Pancreas (tissue), 10 donors: ENCODE measurements at regions not wholly inside any gene's neighbourhood (a gene's known extent, or its start where the extent isn't known, plus 50 kb on each side); places are given as distances from the start of the nearest gene placed in this dataset.

ENCODE experiments used
- ATAC-seq, 4 donors: fragments of 200-7000 bp; cut with Tn5 transposase; one replicate each; pipeline versions ENCODE4 v1.8.0 to v1.9.1; 2020; ENCODE audit warnings: mild to moderate bottlenecking in 4 of 4, moderate library complexity in 4 of 4
- DNase-seq, 6 donors: peaks; one replicate each; pipeline ENCODE4 v3.0.0-alpha.2; 2020
- FAIRE-seq: peaks from 2 replicates; lab custom pipeline; 2012; peaks lifted over from hg19 to GRCh38; lab: Jason Lieb, UNC
- H3K27ac ChIP-seq, 4 donors: fragments of 200-600 bp; sonication (generic); 1 replicate in 3 of 4; 2 replicates in 1 of 4; pipeline versions ENCODE4 v1.5.0 to v1.8.0; 2020
- H3K27me3 ChIP-seq, 4 donors: fragments of 200-600 bp; one replicate each; pipeline ENCODE4 v1.8.0; 2021
- H3K36me3 ChIP-seq, 3 donors: fragments of 200-600 bp; sonication (generic) in 1 of 3; one replicate each; pipeline versions ENCODE4 v1.5.0 to v1.8.0; 2020 to 2021
- H3K4me1 ChIP-seq, 3 donors: fragments of 200-600 bp; one replicate each; pipeline ENCODE4 v1.8.0; 2021
- H3K4me3 ChIP-seq, 4 donors: fragments of 200-600 bp; sonication (generic) in 2 of 4; one replicate each; pipeline versions ENCODE4 v1.5.0 to v1.8.0; 2020 to 2021
- H3K9me3 ChIP-seq, 4 donors: fragments of 200-600 bp; one replicate each; pipeline ENCODE4 v1.8.0; 2021
- WGBS, 2 donors: extraction: QIAGEN DNeasy Blood & Tissue Kit; methylation state at CpG; one replicate each; pipeline ENCODE4 v1.1.7; 2013; 5-methylcytosine and 5-hydroxymethylcytosine counted together
- intact Hi-C, 3 donors: fragments of 100-400 bp; cut with DNase I; formaldehyde crosslinking; loops; one replicate each; pipeline versions ENCODE4 v1.11.1 to v1.14.2; 2022
- TF ChIP-seq, protein P1 (sequence below), 4 donors: fragments of 200-600 bp; sonication (generic) in 3 of 4; IDR thresholded peaks; one replicate each; pipeline versions ENCODE4 v1.5.0 to v1.8.0; 2021; ENCODE audit warnings: antibody characterized with exemption in 4 of 4
- donor health status: healthy with polysubstance abuse.
- donor health status: DM: no; HTN: no; CAD: no; lungs with moderate emphysema.
- donor health status: DM: no; HTN: no; CAD: no.
- donor health status: control.
- donor health status: control.
- donor health status: Bipolar disorder and iron deficiency.
- donor health status: DM: yes; HTN: yes; CAD: no.
- donor health status: DM: no; HTN: no; CAD: no.
- donor health status: DM: no; HTN: no; CAD: no.
- donor health status: DM: yes; HTN: yes; CAD: no.

DNA sequence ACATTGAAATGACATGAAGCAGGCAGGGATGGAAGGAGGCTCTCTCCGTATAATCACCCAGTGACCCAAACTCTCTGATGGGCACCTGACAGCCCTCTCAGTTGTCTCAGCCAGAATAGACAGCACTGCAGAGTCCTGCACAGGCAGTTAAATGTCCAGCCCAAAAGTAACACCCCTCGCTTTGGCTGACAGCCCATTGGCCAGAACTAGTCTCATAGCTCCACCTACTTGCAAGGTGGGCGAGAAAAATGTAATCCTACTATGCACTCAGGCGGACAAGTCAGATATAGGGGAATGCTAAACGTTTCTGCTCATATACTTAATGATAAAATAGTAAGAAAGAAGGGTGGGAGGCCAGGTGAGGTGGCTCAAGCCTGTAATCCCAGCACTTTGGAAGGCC, 393.5 kb upstream of the JARID2 start:
- Histone ChIP-seq H3K4me3 (no peak overlapping the region), H3K4me1 (no peaks in the 10 kb centered on the region), H3K27ac (no peak overlapping the region), H3K36me3 (no peaks in the 10 kb centered on the region), H3K27me3 (no peaks in the 10 kb centered on the region), H3K9me3 (no peaks in the 10 kb centered on the region)
- 62 to 85% methylated on average over 5 of the region's 5 CpGs for WGBS, 2 donors
- intact Hi-C loops = no loop called here
- no peak for FAIRE-seq
- no peak for ATAC-seq
- DNase-seq = no peak
- TF ChIP-seq, protein P1, sequence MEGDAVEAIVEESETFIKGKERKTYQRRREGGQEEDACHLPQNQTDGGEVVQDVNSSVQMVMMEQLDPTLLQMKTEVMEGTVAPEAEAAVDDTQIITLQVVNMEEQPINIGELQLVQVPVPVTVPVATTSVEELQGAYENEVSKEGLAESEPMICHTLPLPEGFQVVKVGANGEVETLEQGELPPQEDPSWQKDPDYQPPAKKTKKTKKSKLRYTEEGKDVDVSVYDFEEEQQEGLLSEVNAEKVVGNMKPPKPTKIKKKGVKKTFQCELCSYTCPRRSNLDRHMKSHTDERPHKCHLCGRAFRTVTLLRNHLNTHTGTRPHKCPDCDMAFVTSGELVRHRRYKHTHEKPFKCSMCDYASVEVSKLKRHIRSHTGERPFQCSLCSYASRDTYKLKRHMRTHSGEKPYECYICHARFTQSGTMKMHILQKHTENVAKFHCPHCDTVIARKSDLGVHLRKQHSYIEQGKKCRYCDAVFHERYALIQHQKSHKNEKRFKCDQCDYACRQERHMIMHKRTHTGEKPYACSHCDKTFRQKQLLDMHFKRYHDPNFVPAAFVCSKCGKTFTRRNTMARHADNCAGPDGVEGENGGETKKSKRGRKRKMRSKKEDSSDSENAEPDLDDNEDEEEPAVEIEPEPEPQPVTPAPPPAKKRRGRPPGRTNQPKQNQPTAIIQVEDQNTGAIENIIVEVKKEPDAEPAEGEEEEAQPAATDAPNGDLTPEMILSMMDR (IDR thresholded peaks at IDR 0.05) = no peak

DNA sequence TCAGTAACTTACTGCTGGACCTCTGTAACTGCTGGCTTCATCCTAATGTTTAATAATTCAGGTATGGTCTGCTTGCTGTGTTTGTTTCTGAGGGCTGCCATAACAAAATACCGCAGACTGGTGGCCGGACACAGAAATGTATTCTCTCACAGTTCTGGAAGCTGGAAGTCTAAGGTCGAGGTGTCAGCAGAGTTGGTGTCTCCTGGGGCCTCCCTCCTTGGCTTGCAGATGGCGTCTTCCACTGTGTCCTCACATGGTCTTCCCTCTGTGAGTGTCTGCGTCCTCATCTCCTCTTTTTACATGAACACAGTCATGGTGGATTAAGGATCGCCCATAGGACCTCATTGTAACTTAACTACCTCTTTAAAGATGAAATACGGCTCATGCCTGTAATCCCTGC, 389.7 kb upstream of the JARID2 start:
- no peak for FAIRE-seq
- DNase-seq = no peak
- WGBS, 2 donors = 79 to 89% methylated on average over 7 of the region's 7 CpGs
- Histone ChIP-seq H3K4me1 (no peaks in the 10 kb centered on the region), H3K9me3 (no peaks in the 10 kb centered on the region), H3K4me3 (no peak overlapping the region), H3K27ac (no peak overlapping the region), H3K27me3 (no peaks in the 10 kb centered on the region), H3K36me3 (no peaks in the 10 kb centered on the region)
- TF ChIP-seq, protein P1 (IDR thresholded peaks at IDR 0.05) = no peak
- no peak for ATAC-seq
- intact Hi-C loops = no loop called here

DNA sequence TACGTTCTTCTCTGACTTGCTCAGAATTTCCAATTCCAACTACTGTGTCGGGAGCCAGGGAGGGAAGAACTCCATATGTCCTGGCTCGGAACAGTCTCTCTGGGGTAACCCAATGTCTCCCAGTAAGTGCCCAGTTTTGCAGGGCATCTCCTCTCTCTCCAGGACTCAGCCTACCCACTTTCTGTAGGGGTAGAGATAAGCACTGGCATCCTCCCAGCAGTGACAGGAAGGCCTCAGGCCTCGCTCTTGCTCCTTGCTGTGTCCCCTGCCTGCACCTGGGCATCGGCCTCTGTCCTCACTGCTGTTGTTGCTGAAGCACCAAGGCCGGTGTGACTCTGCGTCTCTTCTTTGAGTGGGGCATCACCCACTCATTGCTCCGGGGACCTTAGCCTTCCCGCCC, 388.9 kb upstream of the JARID2 start:
- 86 to 88% methylated on average over 9 of the region's 9 CpGs for WGBS, 2 donors
- FAIRE-seq = no peak
- no peaks in the 10 kb centered on the region for H3K9me3 ChIP-seq
- no peak for ATAC-seq
- no peaks in the 10 kb centered on the region for H3K36me3 ChIP-seq
- TF ChIP-seq, protein P1 (IDR thresholded peaks at IDR 0.05) = no peak
- DNase-seq = peak in 1 of 6 donors; percentile 33
- intact Hi-C loops = no loop called here
- H3K27me3 ChIP-seq = no peaks in the 10 kb centered on the region
- H3K4me1 ChIP-seq = no peaks in the 10 kb centered on the region
- H3K4me3 ChIP-seq = no peak overlapping the region
- H3K27ac ChIP-seq = no peak overlapping the region

DNA sequence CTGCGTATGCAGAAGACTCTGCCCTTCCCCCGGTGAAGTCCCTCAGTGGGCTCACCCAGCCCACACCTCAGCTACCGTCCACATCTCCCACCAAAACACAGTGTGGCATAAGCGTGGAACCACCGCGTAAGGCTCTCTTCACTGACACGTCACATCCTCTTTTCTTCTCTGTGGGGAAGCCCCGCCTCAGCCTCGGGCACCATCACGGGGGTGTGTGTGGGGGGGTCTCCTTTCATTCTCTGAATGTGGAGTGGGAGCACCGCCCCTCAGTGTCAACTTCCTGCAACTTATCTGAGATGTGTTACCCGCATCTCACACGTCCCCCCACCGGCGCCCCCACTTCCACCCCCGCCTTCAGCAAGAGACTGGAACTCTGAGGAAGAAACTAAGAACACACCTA, 388.4 kb upstream of the JARID2 start:
- peak in 1 of 4 donors; percentile 64 for ATAC-seq
- Histone ChIP-seq H3K4me1 (no peaks in the 10 kb centered on the region), H3K27me3 (no peaks in the 10 kb centered on the region), H3K36me3 (no peaks in the 10 kb centered on the region), H3K4me3 (no peak overlapping the region), H3K27ac (no peak overlapping the region), H3K9me3 (no peaks in the 10 kb centered on the region)
- TF ChIP-seq, protein P1 (IDR thresholded peaks at IDR 0.05) = no peak
- no peak for FAIRE-seq
- intact Hi-C loops = no loop called here
- WGBS, 2 donors = 73 to 81% methylated on average over 16 of the region's 16 CpGs
- DNase-seq = no peak

DNA sequence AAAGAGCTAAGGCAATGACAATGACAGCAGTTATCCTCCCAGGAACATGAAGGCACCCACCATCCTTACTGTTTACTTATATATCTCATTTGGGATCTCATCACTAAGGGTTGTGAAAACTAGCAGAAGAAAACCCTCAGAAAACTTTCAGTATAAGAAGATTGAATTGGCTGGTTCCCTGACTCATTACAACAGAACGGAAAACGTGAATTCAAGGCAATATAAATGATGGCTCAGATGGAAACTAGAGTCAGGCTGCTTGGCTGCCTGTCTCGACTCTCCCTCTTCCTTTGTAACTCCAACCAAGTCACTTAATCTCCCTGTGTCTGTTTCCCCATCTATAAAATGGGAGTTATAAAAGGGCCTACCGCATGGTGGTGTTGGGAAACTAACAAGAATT, 387.1 kb upstream of the JARID2 start:
- H3K9me3 ChIP-seq = no peaks in the 10 kb centered on the region
- H3K4me1 ChIP-seq = no peaks in the 10 kb centered on the region
- intact Hi-C loops = no loop called here
- FAIRE-seq (no peak), ATAC-seq (no peak), DNase-seq (no peak)
- WGBS, 2 donors = 79 to 83% methylated on average over 4 of the region's 4 CpGs
- TF ChIP-seq, protein P1 (IDR thresholded peaks at IDR 0.05) = no peak
- H3K4me3 ChIP-seq = no peak overlapping the region
- no peaks in the 10 kb centered on the region for H3K27me3 ChIP-seq
- no peak overlapping the region for H3K27ac ChIP-seq
- H3K36me3 ChIP-seq = no peaks in the 10 kb centered on the region
